ENCODE measurements at regions not wholly inside any gene's neighbourhood (a gene's known extent, or its start where the extent isn't known, plus 50 kb on each side); places are given as distances from the start of the nearest gene placed in this dataset.

DNA sequence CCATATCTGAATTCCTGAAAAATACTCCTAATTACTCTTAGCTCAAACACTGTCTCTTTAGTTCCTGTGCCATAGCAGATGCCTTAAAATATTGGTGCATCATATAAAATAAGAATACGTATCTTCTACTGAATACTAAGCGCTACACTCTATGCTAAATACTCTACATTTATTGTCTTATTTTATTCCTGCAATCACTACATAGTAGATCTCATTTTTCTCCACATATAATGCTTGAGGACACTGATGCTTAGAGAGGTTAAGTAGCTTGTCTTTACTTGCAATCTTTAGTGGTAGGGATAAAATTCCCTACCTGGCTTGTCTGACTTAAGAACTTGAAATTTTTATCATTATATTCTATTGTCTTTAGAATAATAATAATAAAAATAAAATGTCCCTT, 137.3 kb upstream of the SETBP1 start:
- H2AK5ac ChIP-seq (ENCODE audit: low read length) = no peak overlapping the region
- H3K79me1 ChIP-seq (ENCODE audit: low read length) = peaks cover 6% of the 10 kb centered on the region
- H3K27me3 ChIP-seq (ENCODE audit: insufficient read depth, low read length) = no peaks in the 10 kb centered on the region
- H3K36me3 ChIP-seq (ENCODE audit: control insufficient read depth in 1 of 2, insufficient read depth in 2 of 2, low read length in 2 of 2) = no peaks in the 10 kb centered on the region
- no peak overlapping the region for H4K8ac ChIP-seq (ENCODE audit: low read depth, low read length)
- no peak overlapping the region for H2AFZ ChIP-seq (ENCODE audit: insufficient read depth, low read length, poor library complexity)
- H3K27ac ChIP-seq (ENCODE audit: low read depth, low read length) = no peak overlapping the region
- no peak overlapping the region for H3K4me2 ChIP-seq (ENCODE audit: low read length)
- DNase-seq = no peak
- WGBS (ENCODE audit: extremely low coverage, insufficient coverage, insufficient read length) = no CpG with 5 or more reads among the region's 2 CpGs
- no peak overlapping the region for H2BK5ac ChIP-seq (ENCODE audit: low read depth, low read length, poor library complexity)
- no peak overlapping the region for H3K18ac ChIP-seq (ENCODE audit: low read length)
- no peak overlapping the region for H4K91ac ChIP-seq (ENCODE audit: low read depth, low read length)
- H3K4me1 ChIP-seq (ENCODE audit: control insufficient read depth in 1 of 2, insufficient read depth in 2 of 2, low read length in 2 of 2) = no peaks in the 10 kb centered on the region
- no peak overlapping the region for H2BK12ac ChIP-seq (ENCODE audit: low read length)
- H2BK120ac ChIP-seq (ENCODE audit: insufficient read depth, low read length, poor library complexity) = no peak overlapping the region
- H3K9ac ChIP-seq (ENCODE audit: low read length) = no peak overlapping the region
- no peak overlapping the region for H3K4me3 ChIP-seq (ENCODE audit: low read depth, low read length)
- no peak overlapping the region for H3K23ac ChIP-seq (ENCODE audit: low read length)
- no peaks in the 10 kb centered on the region for H3K79me2 ChIP-seq (ENCODE audit: control insufficient read depth, insufficient read depth, low read length, poor library complexity)
- H3K14ac ChIP-seq (ENCODE audit: low read length) = no peak overlapping the region
- no peaks in the 10 kb centered on the region for H3K9me3 ChIP-seq (ENCODE audit: insufficient read depth, low read depth, low read length)
- no peak overlapping the region for H3K4ac ChIP-seq (ENCODE audit: low read depth, low read length)
- no peak overlapping the region for H4K12ac ChIP-seq (ENCODE audit: low read depth, low read length)

DNA sequence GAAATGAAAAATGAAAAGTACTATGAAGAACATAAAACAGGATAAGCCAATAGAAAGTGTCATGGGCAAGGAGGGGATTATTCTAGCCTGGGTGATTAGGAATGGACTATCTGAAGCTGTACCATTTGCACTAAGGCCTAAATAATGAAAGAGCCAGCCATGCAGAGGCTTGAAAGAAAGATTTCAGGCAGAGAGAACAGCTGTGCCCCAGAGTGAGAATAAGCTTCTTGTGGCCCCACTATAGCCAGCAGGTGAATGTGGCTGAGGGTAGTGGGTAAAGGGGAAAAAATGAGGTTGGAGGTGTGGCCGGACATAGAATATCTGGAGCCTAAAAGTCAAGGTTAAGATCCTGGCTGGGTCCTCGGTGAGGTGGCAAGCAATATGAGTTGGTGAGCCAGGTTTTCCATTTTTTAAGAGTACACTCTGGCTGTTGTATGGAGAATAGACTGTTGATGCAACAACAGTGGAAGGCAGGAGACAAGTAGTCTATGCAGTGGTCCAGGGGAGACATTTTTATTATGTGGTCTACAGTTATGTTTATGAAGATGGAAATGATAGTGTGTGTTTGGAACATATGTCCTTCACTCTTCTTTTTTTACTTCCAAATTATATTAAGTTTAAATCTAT, 135.2 kb upstream of the SETBP1 start:
- H3K9ac ChIP-seq (ENCODE audit: low read length) = no peak overlapping the region
- no peak overlapping the region for H4K91ac ChIP-seq (ENCODE audit: low read depth, low read length)
- no peak overlapping the region for H4K12ac ChIP-seq (ENCODE audit: low read depth, low read length)
- H3K79me2 ChIP-seq (ENCODE audit: control insufficient read depth, insufficient read depth, low read length, poor library complexity) = no peaks in the 10 kb centered on the region
- no peak overlapping the region for H3K14ac ChIP-seq (ENCODE audit: low read length)
- WGBS (ENCODE audit: extremely low coverage, insufficient coverage, insufficient read length) = no CpG with 5 or more reads among the region's 2 CpGs
- peaks cover 0 to 2% of the 10 kb centered on the region in 2 experiments for H3K4me1 ChIP-seq (ENCODE audit: control insufficient read depth in 1 of 2, insufficient read depth in 2 of 2, low read length in 2 of 2)
- no peak overlapping the region for H3K4ac ChIP-seq (ENCODE audit: low read depth, low read length)
- no peaks in the 10 kb centered on the region for H3K27me3 ChIP-seq (ENCODE audit: insufficient read depth, low read length)
- H2AFZ ChIP-seq (ENCODE audit: insufficient read depth, low read length, poor library complexity) = no peak overlapping the region
- no peak overlapping the region for H2AK5ac ChIP-seq (ENCODE audit: low read length)
- H3K4me2 ChIP-seq (ENCODE audit: low read length) = no peak overlapping the region
- no peak overlapping the region for H3K23ac ChIP-seq (ENCODE audit: low read length)
- no peaks in the 10 kb centered on the region for H3K9me3 ChIP-seq (ENCODE audit: insufficient read depth, low read depth, low read length)
- H2BK5ac ChIP-seq (ENCODE audit: low read depth, low read length, poor library complexity) = no peak overlapping the region
- H3K79me1 ChIP-seq (ENCODE audit: low read length) = peaks cover 1% of the 10 kb centered on the region
- peak overlapping the region; percentile 65 for H2BK12ac ChIP-seq (ENCODE audit: low read length)
- no peaks in the 10 kb centered on the region for H3K36me3 ChIP-seq (ENCODE audit: control insufficient read depth in 1 of 2, insufficient read depth in 2 of 2, low read length in 2 of 2)
- H4K8ac ChIP-seq (ENCODE audit: low read depth, low read length) = no peak overlapping the region
- no peak overlapping the region for H3K18ac ChIP-seq (ENCODE audit: low read length)
- DNase-seq = no peak
- H2BK120ac ChIP-seq (ENCODE audit: insufficient read depth, low read length, poor library complexity) = no peak overlapping the region
- H3K27ac ChIP-seq (ENCODE audit: low read depth, low read length) = no peak overlapping the region
- no peak overlapping the region for H3K4me3 ChIP-seq (ENCODE audit: low read depth, low read length)

DNA sequence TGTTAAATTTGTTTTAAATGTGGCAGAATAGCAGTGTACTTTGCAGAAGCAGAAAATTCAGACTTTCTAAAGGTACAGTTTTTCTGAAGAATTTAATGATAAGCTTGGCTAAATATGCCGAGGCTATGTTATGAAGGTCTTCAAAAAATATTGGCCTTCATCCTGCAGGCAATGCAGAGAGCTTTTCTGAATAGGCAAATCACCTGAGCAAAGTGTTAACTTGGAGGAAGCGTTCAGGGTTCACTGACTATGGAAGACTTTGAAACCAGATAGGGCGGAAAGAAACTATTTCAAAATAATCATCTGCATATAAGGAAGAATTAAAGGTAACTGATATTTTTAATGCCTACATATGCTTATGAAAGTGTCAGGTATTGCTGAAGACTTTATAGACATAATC, 133.7 kb upstream of the SETBP1 start:
- H3K4me3 ChIP-seq (ENCODE audit: low read depth, low read length) = no peak overlapping the region
- no peaks in the 10 kb centered on the region for H3K9me3 ChIP-seq (ENCODE audit: insufficient read depth, low read depth, low read length)
- no peaks in the 10 kb centered on the region for H3K79me2 ChIP-seq (ENCODE audit: control insufficient read depth, insufficient read depth, low read length, poor library complexity)
- H3K4ac ChIP-seq (ENCODE audit: low read depth, low read length) = no peak overlapping the region
- no peak overlapping the region for H4K91ac ChIP-seq (ENCODE audit: low read depth, low read length)
- H3K27ac ChIP-seq (ENCODE audit: low read depth, low read length) = no peak overlapping the region
- H2AK5ac ChIP-seq (ENCODE audit: low read length) = no peak overlapping the region
- no peak overlapping the region for H2BK12ac ChIP-seq (ENCODE audit: low read length)
- H2BK5ac ChIP-seq (ENCODE audit: low read depth, low read length, poor library complexity) = no peak overlapping the region
- peaks cover 0 to 2% of the 10 kb centered on the region in 2 experiments for H3K4me1 ChIP-seq (ENCODE audit: control insufficient read depth in 1 of 2, insufficient read depth in 2 of 2, low read length in 2 of 2)
- peaks cover 1% of the 10 kb centered on the region for H3K79me1 ChIP-seq (ENCODE audit: low read length)
- no peak overlapping the region for H4K8ac ChIP-seq (ENCODE audit: low read depth, low read length)
- no peak overlapping the region for H3K23ac ChIP-seq (ENCODE audit: low read length)
- H3K4me2 ChIP-seq (ENCODE audit: low read length) = no peak overlapping the region
- H2AFZ ChIP-seq (ENCODE audit: insufficient read depth, low read length, poor library complexity) = no peak overlapping the region
- WGBS (ENCODE audit: extremely low coverage, insufficient coverage, insufficient read length) = no CpG with 5 or more reads among the region's 3 CpGs
- H3K36me3 ChIP-seq (ENCODE audit: control insufficient read depth in 1 of 2, insufficient read depth in 2 of 2, low read length in 2 of 2) = no peaks in the 10 kb centered on the region
- H3K14ac ChIP-seq (ENCODE audit: low read length) = no peak overlapping the region
- no peak overlapping the region for H3K9ac ChIP-seq (ENCODE audit: low read length)
- no peak overlapping the region for H3K18ac ChIP-seq (ENCODE audit: low read length)
- H3K27me3 ChIP-seq (ENCODE audit: insufficient read depth, low read length) = no peaks in the 10 kb centered on the region
- H2BK120ac ChIP-seq (ENCODE audit: insufficient read depth, low read length, poor library complexity) = no peak overlapping the region
- DNase-seq = no peak
- H4K12ac ChIP-seq (ENCODE audit: low read depth, low read length) = no peak overlapping the region

- Histone ChIP-seq H2BK5ac (ENCODE audit: low read depth, low read length, poor library complexity) (no peak overlapping the region), H3K4ac (ENCODE audit: low read depth, low read length) (no peak overlapping the region), H3K79me2 (ENCODE audit: control insufficient read depth, insufficient read depth, low read length, poor library complexity) (no peaks in the 10 kb centered on the region), H3K14ac (ENCODE audit: low read length) (no peak overlapping the region), H3K79me1 (ENCODE audit: low read length) (no peaks in the 10 kb centered on the region), H3K4me1 (ENCODE audit: control insufficient read depth in 1 of 2, insufficient read depth in 2 of 2, low read length in 2 of 2) (peaks cover 0 to 4% of the 10 kb centered on the region in 2 experiments), H2AFZ (ENCODE audit: insufficient read depth, low read length, poor library complexity) (no peak overlapping the region), H3K27ac (ENCODE audit: low read depth, low read length) (no peak overlapping the region), H3K9ac (ENCODE audit: low read length) (no peak overlapping the region), H3K9me3 (ENCODE audit: insufficient read depth, low read depth, low read length) (no peaks in the 10 kb centered on the region), H3K4me2 (ENCODE audit: low read length) (no peak overlapping the region), H4K8ac (ENCODE audit: low read depth, low read length) (no peak overlapping the region), H3K27me3 (ENCODE audit: insufficient read depth, low read length) (no peaks in the 10 kb centered on the region), H2BK12ac (ENCODE audit: low read length) (peak overlapping the region; percentile 89), H2AK5ac (ENCODE audit: low read length) (no peak overlapping the region), H3K18ac (ENCODE audit: low read length) (no peak overlapping the region), H4K91ac (ENCODE audit: low read depth, low read length) (no peak overlapping the region), H3K4me3 (ENCODE audit: low read depth, low read length) (no peak overlapping the region), H3K36me3 (ENCODE audit: control insufficient read depth in 1 of 2, insufficient read depth in 2 of 2, low read length in 2 of 2) (no peaks in the 10 kb centered on the region), H4K12ac (ENCODE audit: low read depth, low read length) (no peak overlapping the region), H2BK120ac (ENCODE audit: insufficient read depth, low read length, poor library complexity) (no peak overlapping the region), H3K23ac (ENCODE audit: low read length) (no peak overlapping the region)
- no CpG with 5 or more reads among the region's 7 CpGs for WGBS (ENCODE audit: extremely low coverage, insufficient coverage, insufficient read length)
- no peak for DNase-seq
Observed at GRCh38 chr18:44548291-44549221, 132.1 kb upstream of the SETBP1 start.

Measured in trophoblast cell (in vitro differentiated cells and primary cell).